NCI-H1694 treated with DMSO at 0.1 percent for 48 hours (cell line): ENCODE measurements at regions not wholly inside any gene's neighbourhood (a gene's known extent, or its start where the extent isn't known, plus 50 kb on each side); places are given as distances from the start of the nearest gene placed in this dataset.
"Not testable (repeated sequence)": the region's sequence is repeated elsewhere in the genome, so short reads cannot be mapped to it uniquely, and the experiment has no call there.

ENCODE experiments used
- DNase-seq: peaks from one replicate; lab custom pipeline; 2025; lab: John Stamatoyannopoulos, UW

- peak; percentile 99 for DNase-seq
These were observed 381.1 kb upstream of the CDH10 start for GRCh38 chr5:25025831-25026230.

- no peak for DNase-seq
These were observed 375.7 kb upstream of the CDH10 start for GRCh38 chr5:25020454-25020853.

- DNase-seq, result no peak
These were observed 364.3 kb upstream of the CDH10 start for GRCh38 chr5:25009063-25009462.

- peak; percentile 40 for DNase-seq
These were observed 362.0 kb upstream of the CDH10 start for GRCh38 chr5:25006734-25007133.

GRCh38 chr5:25006237-25006636 lies 361.5 kb upstream of the CDH10 start:
- DNase-seq, result no peak

- DNase-seq, result no peak
These were observed 360.7 kb upstream of the CDH10 start for GRCh38 chr5:25005431-25005830.

- no peak for DNase-seq
These were observed 357.6 kb upstream of the CDH10 start for GRCh38 chr5:25002371-25002770.

GRCh38 chr5:24999732-25000131 lies 355.0 kb upstream of the CDH10 start:
- no peak for DNase-seq

GRCh38 chr5:24998641-24999040 lies 353.9 kb upstream of the CDH10 start:
- no peak for DNase-seq

- no peak for DNase-seq
These were observed 341.5 kb upstream of the CDH10 start for GRCh38 chr5:24986326-24986725.

GRCh38 chr5:24978552-24978951 lies 333.8 kb upstream of the CDH10 start:
- not testable (repeated sequence) for DNase-seq

GRCh38 chr5:24963611-24964010 lies 318.8 kb upstream of the CDH10 start:
- DNase-seq, result no peak

GRCh38 chr5:24923400-24923799 lies 278.6 kb upstream of the CDH10 start:
- DNase-seq, result no peak

- DNase-seq, result no peak
These were observed 273.9 kb upstream of the CDH10 start for GRCh38 chr5:24918676-24919075.

- no peak for DNase-seq
These were observed 272.1 kb upstream of the CDH10 start for GRCh38 chr5:24916863-24917262.

- DNase-seq, result no peak
These were observed 264.4 kb upstream of the CDH10 start for GRCh38 chr5:24909210-24909609.

GRCh38 chr5:24906689-24907088 lies 261.9 kb upstream of the CDH10 start:
- no peak for DNase-seq

GRCh38 chr5:24904981-24905517 lies 260.3 kb upstream of the CDH10 start:
- peak; percentile 59 for DNase-seq

- no peak for DNase-seq
These were observed 254.4 kb upstream of the CDH10 start for GRCh38 chr5:24899180-24899579.

GRCh38 chr5:24864244-24864643 lies 219.5 kb upstream of the CDH10 start:
- no peak for DNase-seq

- DNase-seq, result no peak
These were observed 217.3 kb upstream of the CDH10 start for GRCh38 chr5:24862117-24862516.

- DNase-seq, result no peak
These were observed 210.7 kb upstream of the CDH10 start for GRCh38 chr5:24855485-24855884.

- no peak for DNase-seq
These were observed 210.1 kb upstream of the CDH10 start for GRCh38 chr5:24854850-24855249.

GRCh38 chr5:24854350-24854749 lies 209.6 kb upstream of the CDH10 start:
- DNase-seq, result no peak
